Natural killer cell (primary cell): ENCODE measurements at regions not wholly inside any gene's neighbourhood (a gene's known extent, or its start where the extent isn't known, plus 50 kb on each side); places are given as distances from the start of the nearest gene placed in this dataset.

ENCODE experiments used
- ATAC-seq, 3 donors: fragments of 150-1000 bp in 2 of 3; fragments of 200-7000 bp in 1 of 3; cut with Tn5 transposase; 1 replicate in 1 of 3; 2 replicates in 2 of 3; pipeline ENCODE4 v1.10.0; 2021; ENCODE audit warnings: mild to moderate bottlenecking in 2 of 3, moderate library complexity in 2 of 3
- DNase-seq, 2 donors: peaks; one replicate each; pipeline versions ENCODE4 v3.0.0 to v3.0.0-alpha.2; 2013 to 2021; ENCODE audit warnings: mixed read lengths in 1 of 2
- H3K27ac ChIP-seq: one replicate; pipeline ENCODE4 v1.5.1; 2013; ENCODE audit warnings: mild to moderate bottlenecking, low read length
- H3K27me3 ChIP-seq: one replicate; pipeline ENCODE4 v1.6.1; 2013; ENCODE audit warnings: low read length; ENCODE audit not compliant: control insufficient read depth, insufficient read depth
- H3K36me3 ChIP-seq: one replicate; pipeline ENCODE4 v1.6.1; 2013; ENCODE audit warnings: low read length; ENCODE audit not compliant: control insufficient read depth, insufficient read depth
- H3K4me1 ChIP-seq: one replicate; pipeline ENCODE4 v1.6.1; 2013; ENCODE audit warnings: low read length; ENCODE audit not compliant: control insufficient read depth, insufficient read depth
- H3K4me3 ChIP-seq: one replicate; pipeline ENCODE4 v1.5.1; 2013; ENCODE audit warnings: low read length
- H3K9me3 ChIP-seq: one replicate; pipeline ENCODE4 v1.6.1; 2013; ENCODE audit warnings: low read length; ENCODE audit not compliant: control insufficient read depth, insufficient read depth
- H3K27ac Mint-ChIP-seq, 2 donors: one replicate each; pipeline ENCODE4 v1.8.0; 2022; ENCODE audit warnings: mild to moderate bottlenecking in 2 of 2, mixed read lengths in 2 of 2, moderate library complexity in 1 of 2
- H3K27me3 Mint-ChIP-seq, 2 donors: one replicate each; pipeline ENCODE4 v1.8.0; 2022; ENCODE audit warnings: low read depth in 2 of 2, mixed read lengths in 2 of 2
- H3K36me3 Mint-ChIP-seq: one replicate; pipeline ENCODE4 v1.8.0; 2022; ENCODE audit warnings: mixed read lengths
- H3K4me1 Mint-ChIP-seq, 2 donors: one replicate each; pipeline ENCODE4 v1.8.0; 2022; ENCODE audit warnings: mixed read lengths in 2 of 2
- H3K4me3 Mint-ChIP-seq: one replicate; pipeline ENCODE4 v1.8.0; 2022; ENCODE audit warnings: mild to moderate bottlenecking, moderate library complexity, mixed read lengths
- H3K9me3 Mint-ChIP-seq, 2 donors: one replicate each; pipeline ENCODE4 v1.8.0; 2022; ENCODE audit warnings: mixed read lengths in 2 of 2
- WGBS: methylation state at CpG from one replicate; pipeline ENCODE4 v1.1.7; 2013; ENCODE audit warnings: missing lambda C conversion rate; ENCODE audit not compliant: insufficient coverage; 5-methylcytosine and 5-hydroxymethylcytosine counted together
- intact Hi-C: fragments of 100-400 bp; cut with micrococcal nuclease; formaldehyde crosslinking; loops from one replicate; pipeline ENCODE4 v1.14.2; 2022
- TF ChIP-seq, protein P1 (sequence below): fragments of 200-600 bp; IDR thresholded peaks from one replicate; pipeline ENCODE4 v1.8.0; 2022; ENCODE audit warnings: antibody characterized with exemption

DNA sequence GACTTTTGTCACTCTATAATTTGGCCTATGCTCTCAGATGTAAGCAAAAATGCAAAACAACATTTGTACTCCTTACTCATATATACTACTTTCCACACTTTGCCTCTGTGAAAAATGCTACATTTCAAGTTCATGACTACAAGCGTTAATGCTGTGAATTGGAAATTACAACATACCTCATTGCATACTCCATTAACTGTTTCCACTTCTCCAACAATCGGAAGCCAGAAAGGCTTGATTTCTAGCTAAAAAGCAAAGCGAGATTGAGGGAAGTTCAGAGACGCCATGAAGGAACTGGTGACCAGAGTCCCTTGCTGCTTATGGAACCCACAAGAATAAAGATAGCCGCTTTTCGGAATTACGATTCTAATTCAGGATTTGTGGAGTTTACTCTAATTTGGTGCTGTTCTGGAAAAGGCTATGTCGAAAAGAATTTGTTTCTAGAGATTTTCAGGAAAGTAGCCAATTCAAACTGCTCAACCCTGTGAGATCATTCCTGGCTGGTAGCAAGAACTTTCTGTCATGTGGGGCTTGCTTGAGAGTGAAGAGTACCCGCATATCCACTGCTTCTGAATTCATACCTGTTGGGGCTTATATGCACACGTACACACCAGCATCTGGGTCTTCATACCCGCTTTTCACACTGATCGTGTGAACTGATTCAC lies 98.0 kb upstream of the CITED2 start:
- Histone ChIP-seq H3K27ac (no peak overlapping the region), H3K9me3 (no peaks in the 10 kb centered on the region), H3K27me3 (no peaks in the 10 kb centered on the region), H3K4me3 (no peak overlapping the region), H3K36me3 (no peaks in the 10 kb centered on the region), H3K4me1 (no peaks in the 10 kb centered on the region)
- peaks cover 0 to 6% of the 10 kb centered on the region in 2 donors for H3K4me1 Mint-ChIP-seq
- DNase-seq (no peak), ATAC-seq (no peak)
- TF ChIP-seq, protein P1, sequence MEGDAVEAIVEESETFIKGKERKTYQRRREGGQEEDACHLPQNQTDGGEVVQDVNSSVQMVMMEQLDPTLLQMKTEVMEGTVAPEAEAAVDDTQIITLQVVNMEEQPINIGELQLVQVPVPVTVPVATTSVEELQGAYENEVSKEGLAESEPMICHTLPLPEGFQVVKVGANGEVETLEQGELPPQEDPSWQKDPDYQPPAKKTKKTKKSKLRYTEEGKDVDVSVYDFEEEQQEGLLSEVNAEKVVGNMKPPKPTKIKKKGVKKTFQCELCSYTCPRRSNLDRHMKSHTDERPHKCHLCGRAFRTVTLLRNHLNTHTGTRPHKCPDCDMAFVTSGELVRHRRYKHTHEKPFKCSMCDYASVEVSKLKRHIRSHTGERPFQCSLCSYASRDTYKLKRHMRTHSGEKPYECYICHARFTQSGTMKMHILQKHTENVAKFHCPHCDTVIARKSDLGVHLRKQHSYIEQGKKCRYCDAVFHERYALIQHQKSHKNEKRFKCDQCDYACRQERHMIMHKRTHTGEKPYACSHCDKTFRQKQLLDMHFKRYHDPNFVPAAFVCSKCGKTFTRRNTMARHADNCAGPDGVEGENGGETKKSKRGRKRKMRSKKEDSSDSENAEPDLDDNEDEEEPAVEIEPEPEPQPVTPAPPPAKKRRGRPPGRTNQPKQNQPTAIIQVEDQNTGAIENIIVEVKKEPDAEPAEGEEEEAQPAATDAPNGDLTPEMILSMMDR: no peak
- no peaks in the 10 kb centered on the region for H3K36me3 Mint-ChIP-seq
- H3K27ac Mint-ChIP-seq: no peak overlapping the region
- 87% methylated on average over 12 of the region's 12 CpGs for WGBS
- no peak overlapping the region for H3K4me3 Mint-ChIP-seq
- intact Hi-C loops: no loop called here
- peaks cover 3 to 7% of the 10 kb centered on the region in 2 donors for H3K27me3 Mint-ChIP-seq
- no peaks in the 10 kb centered on the region for H3K9me3 Mint-ChIP-seq

DNA sequence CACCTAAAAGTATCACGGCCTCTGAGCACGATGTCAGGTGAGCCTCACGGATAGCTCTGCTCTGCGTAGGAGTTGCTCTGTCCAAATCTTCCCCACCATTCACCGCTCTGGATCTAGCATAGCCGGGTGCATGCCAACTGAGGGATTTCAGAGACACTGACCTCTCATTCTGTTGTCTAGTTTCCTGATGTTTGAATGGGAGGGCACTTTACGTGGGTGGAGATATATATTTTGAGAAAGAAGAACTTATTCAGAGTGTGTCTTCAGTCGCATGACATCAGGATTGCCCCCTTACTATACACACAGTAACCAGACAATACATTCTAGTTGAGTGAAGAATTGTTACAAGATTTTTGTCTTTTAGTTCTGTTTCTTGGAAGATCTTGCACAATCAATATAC lies 96.5 kb upstream of the CITED2 start:
- 97% methylated on average over 5 of the region's 8 CpGs for WGBS
- Histone ChIP-seq H3K27ac (no peak overlapping the region), H3K27me3 (no peaks in the 10 kb centered on the region), H3K36me3 (no peaks in the 10 kb centered on the region), H3K9me3 (no peaks in the 10 kb centered on the region), H3K4me3 (no peak overlapping the region), H3K4me1 (no peaks in the 10 kb centered on the region)
- H3K4me1 Mint-ChIP-seq: peaks cover 0 to 6% of the 10 kb centered on the region in 2 donors
- intact Hi-C loops: no loop called here
- H3K4me3 Mint-ChIP-seq: no peak overlapping the region
- DNase-seq: no peak
- no peak overlapping the region for H3K27ac Mint-ChIP-seq
- no peaks in the 10 kb centered on the region for H3K9me3 Mint-ChIP-seq
- peaks cover 3 to 7% of the 10 kb centered on the region in 2 donors for H3K27me3 Mint-ChIP-seq
- TF ChIP-seq, protein P1: no peak
- no peak for ATAC-seq
- no peaks in the 10 kb centered on the region for H3K36me3 Mint-ChIP-seq

DNA sequence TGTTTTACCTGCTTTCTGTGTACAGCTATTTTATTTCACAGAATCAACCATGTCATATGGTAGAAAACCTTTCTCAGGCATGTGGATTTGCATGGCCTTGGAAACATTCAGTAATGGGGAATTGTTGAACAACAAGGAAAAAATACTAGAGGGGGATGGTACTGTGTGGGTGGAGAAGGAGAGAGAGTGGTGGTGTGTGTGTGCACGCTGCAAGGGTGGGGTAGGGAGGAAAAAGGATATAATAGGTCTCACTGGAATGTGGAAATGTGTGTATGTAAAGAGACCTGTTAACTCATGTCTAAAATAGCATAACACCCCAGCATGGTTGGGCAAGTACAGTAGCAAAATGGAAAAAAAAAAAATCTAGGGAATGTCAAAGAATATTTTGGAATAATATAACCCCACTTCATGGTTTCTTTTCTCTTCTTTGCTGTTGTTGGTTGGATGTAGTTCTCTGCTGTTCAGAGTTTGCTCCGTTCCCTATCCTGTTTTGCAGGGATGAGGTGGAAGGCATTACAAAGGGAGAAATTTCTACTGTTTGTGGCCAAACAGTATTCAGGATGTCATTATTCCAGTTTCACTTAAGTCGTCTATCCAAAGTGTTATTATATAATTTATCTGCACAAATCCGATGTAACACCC lies 93.9 kb upstream of the CITED2 start:
- DNase-seq (no peak), ATAC-seq (no peak)
- no peaks in the 10 kb centered on the region for H3K36me3 Mint-ChIP-seq
- H3K27me3 ChIP-seq: no peaks in the 10 kb centered on the region
- peaks cover 3 to 7% of the 10 kb centered on the region in 2 donors for H3K27me3 Mint-ChIP-seq
- no peak overlapping the region for H3K27ac ChIP-seq
- no peaks in the 10 kb centered on the region for H3K4me1 ChIP-seq
- 93% methylated on average over 2 of the region's 4 CpGs for WGBS
- no peaks in the 10 kb centered on the region for H3K36me3 ChIP-seq
- H3K9me3 Mint-ChIP-seq: no peaks in the 10 kb centered on the region
- intact Hi-C loops: no loop called here
- no peak overlapping the region for H3K27ac Mint-ChIP-seq
- no peaks in the 10 kb centered on the region for H3K9me3 ChIP-seq
- no peak overlapping the region for H3K4me3 ChIP-seq
- H3K4me1 Mint-ChIP-seq: peaks cover 0 to 6% of the 10 kb centered on the region in 2 donors
- TF ChIP-seq, protein P1: no peak
- no peak overlapping the region for H3K4me3 Mint-ChIP-seq
